K562 (cell line): ENCODE measurements at regions not wholly inside any gene's neighbourhood (a gene's known extent, or its start where the extent isn't known, plus 50 kb on each side); places are given as distances from the start of the nearest gene placed in this dataset.

Experiments used
- EZH2 ChIP-seq: IDR thresholded peaks from 2 replicates; pipeline ENCODE4 v1.6.1; 2012; ENCODE audit warnings: low read depth, mild to moderate bottlenecking, inconsistent platforms, low read length, borderline replicate concordance
- HDAC3 ChIP-seq: fragments of 450-650 bp; IDR thresholded peaks from 2 replicates; pipeline ENCODE4 v1.6.1; 2018; ENCODE audit warnings: borderline replicate concordance, mild to moderate bottlenecking, moderate library complexity; ENCODE audit not compliant: partially characterized antibody
- JUND ChIP-seq, 2 experiments: IDR thresholded peaks; 2 replicates in 1 of 2; 3 replicates in 1 of 2; pipeline ENCODE4 v1.6.1; 2011; ENCODE audit warnings: borderline replicate concordance in 2 of 2, low read depth in 2 of 2, low read length in 2 of 2, improper control_type of control experiment in 1 of 2, missing biosample characterization in 1 of 2, missing genetic modification characterization in 1 of 2, missing genetic modification reagents in 1 of 2
- MTA3 ChIP-seq: fragments of 450-650 bp; formaldehyde crosslinking; IDR thresholded peaks from 2 replicates; pipeline ENCODE4 v1.6.1; 2017; ENCODE audit warnings: mild to moderate bottlenecking, borderline replicate concordance
- POLR2AphosphoS5 ChIP-seq: IDR thresholded peaks from 2 replicates; pipeline ENCODE4 v1.6.1; 2011; ENCODE audit warnings: mild to moderate bottlenecking, low read depth, low read length, moderate library complexity; ENCODE audit not compliant: control insufficient read depth, insufficient read depth
- RUNX1 ChIP-seq: sonication (generic); IDR thresholded peaks from 2 replicates; pipeline ENCODE4 v1.6.1; 2016; ENCODE audit warnings: antibody characterized with exemption, low read depth
- SOX6 ChIP-seq: fragments of 450-650 bp; IDR thresholded peaks from 2 replicates; pipeline ENCODE4 v1.6.1; 2014; ENCODE audit warnings: mild to moderate bottlenecking
- ZNF324 ChIP-seq: fragments of 250-450 bp; sonication (Bioruptor Pico); IDR thresholded peaks from 2 replicates; pipeline ENCODE4 v1.4.0; 2020; ENCODE audit warnings: mild to moderate bottlenecking

- no peak for TF ChIP-seq SOX6
- no peak for TF ChIP-seq RUNX1
- TF ChIP-seq HDAC3, result no peak
- no peak for TF ChIP-seq EZH2
- no peak for TF ChIP-seq ZNF324 (CRISPR knock-in tag)
- TF ChIP-seq MTA3, result no peak
- TF ChIP-seq POLR2AphosphoS5, result no peak
- TF ChIP-seq JUND (IDR thresholded peaks at IDR 0.05; ENCODE audit: borderline replicate concordance, low read depth, low read length), result no peak
- no peak for TF ChIP-seq JUND (tag; IDR thresholded peaks at IDR 0.05; ENCODE audit: borderline replicate concordance, low read depth, low read length)
These were observed 330.7 kb downstream of the PCDH20 start for GRCh38 chr13:61084988-61085387.
